ACHN (cell line): ENCODE measurements at regions not wholly inside any gene's neighbourhood (a gene's known extent, or its start where the extent isn't known, plus 50 kb on each side); places are given as distances from the start of the nearest gene placed in this dataset.
"Not testable (repeated sequence)": the region's sequence is repeated elsewhere in the genome, so short reads cannot be mapped to it uniquely, and the experiment has no call there.

ENCODE experiments used
- DNase-seq: peaks from one replicate; pipeline ENCODE4 v3.0.0-alpha.2; 2015
- in situ Hi-C: cut with HindIII; loops from 2 replicates; pipeline ENCODE4 v1.10.0; 2017; ENCODE audit warnings: low sequenced_read_pairs, low pct_ligation_motif_present, low pct_unique_long_range_greater_than_20kb

DNA sequence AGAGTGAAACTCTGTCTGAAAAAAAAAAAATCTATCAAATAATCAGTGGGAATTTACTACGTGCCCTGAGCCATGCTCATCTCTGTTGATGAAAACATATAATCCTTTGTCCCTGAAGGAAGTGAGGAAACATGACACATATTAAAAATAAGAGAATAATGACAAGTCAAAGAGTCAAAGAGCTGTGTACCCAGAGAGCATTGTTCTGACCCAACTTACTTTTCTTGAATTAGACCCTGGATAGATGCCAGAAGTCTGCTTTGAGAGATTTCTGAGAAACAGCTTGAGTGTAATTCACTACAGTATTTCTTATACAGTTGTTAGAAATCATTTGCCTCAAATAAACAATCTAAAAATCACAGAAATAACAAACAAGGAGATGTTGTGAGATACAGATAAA, 490.0 kb upstream of the PIK3R1 start:
- no peak for DNase-seq
- in situ Hi-C loops = no loop called here

DNA sequence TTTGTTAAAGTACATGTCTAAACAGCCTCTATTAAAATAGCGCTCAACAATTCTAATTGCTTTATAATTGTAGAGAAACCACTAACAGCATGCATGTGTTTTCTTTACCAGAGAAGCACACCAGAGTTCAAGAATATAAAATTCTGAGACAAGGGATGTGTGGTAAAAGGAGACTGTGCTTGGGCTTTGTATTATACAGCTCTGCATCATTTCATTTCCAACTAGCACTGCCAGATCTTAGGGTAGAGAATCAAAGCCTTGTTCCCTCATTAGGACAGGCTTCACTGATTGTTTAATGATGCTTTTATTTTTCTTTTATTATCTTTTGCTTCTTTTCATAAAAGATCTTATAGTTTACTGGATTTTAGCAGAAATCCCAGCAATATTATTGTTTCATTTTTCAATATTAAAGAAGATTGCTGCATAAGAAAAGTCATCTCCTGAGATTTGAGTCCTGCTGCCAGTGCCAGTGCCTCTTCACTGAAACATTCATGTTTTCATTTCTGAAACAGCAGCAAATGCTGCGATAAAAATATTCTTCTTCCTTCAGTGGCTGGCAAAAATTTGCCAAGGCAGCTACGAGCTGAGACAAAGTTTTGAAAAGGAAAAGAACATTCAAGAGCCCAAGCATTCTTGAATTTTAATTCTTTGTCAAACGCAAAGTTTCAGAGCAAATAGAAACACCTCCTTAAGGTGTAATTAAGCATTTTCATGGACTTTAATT, 491.0 kb upstream of the PIK3R1 start:
- in situ Hi-C loops = no loop called here
- no peak for DNase-seq

DNA sequence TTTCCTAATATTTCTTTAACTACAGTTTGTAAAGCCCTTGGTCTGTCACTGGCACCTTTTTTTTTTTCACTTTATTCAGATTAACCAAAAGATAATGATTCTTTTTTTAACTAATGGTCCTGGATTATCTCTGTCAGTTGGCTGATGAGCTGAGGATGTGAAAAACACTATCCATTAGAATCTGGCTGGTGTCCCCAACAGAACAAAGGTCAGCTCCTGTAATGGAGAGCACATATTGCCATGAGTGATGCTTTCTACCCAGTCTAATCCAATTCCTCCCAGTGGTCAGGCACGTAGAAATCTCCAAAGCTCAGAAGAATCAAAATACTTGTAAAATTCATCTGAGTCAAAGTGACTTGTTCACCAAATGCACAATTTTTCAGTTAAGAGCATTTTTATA, 491.7 kb upstream of the PIK3R1 start:
- in situ Hi-C loops = no loop called here

DNA sequence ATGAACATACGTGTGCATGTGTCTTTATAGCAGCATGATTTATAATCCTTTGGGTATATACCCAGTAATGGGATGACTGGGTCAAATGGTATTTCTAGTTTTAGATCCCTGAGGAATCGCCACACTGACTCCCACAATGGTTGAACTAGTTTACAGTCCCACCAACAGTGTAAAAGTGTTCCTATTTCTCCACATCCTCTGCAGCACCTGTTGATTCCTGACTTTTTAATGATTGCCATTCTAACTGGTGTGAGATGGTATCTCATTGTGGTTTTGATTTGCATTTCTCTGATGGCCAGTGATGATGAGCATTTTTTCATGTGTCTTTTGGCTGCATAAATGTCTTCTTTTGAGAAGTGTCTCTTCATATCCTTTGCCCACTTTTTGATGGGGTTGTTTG, 493.0 kb upstream of the PIK3R1 start:
- DNase-seq, in situ Hi-C loops: not testable (repeated sequence)

More for the DNA sequence above, 491.7 kb upstream of the PIK3R1 start:
- DNase-seq = no peak

DNA sequence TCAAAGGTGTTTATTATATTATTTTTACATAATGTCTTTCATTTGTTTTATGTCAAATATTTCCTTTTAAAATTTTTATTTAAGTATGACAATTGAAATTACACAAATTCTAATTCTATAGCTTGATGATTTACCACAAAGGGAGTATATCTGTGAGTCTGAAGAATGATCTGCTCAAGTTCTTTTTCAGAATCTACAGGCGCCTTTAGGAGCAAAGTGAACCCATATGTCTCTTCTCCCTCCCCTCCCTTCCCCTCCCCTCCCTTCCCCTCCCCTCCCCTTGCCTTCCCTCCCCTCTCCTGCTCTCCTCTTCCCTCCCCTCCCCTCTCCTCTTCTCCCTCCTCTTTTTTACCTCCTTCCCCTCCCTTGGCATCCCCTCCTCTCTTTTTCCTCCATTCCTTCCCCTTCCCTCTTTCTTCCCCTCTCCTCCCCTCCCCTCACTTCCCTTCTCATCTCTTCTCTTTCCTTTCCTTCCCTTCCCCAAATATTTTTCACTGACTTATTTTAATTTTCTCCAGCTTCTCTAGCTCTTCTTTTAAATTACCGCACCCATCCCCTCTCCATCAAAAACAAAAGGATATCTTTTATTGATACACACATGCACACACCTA, 495.3 kb upstream of the PIK3R1 start:
- in situ Hi-C loops = no loop called here
- DNase-seq = no peak

DNA sequence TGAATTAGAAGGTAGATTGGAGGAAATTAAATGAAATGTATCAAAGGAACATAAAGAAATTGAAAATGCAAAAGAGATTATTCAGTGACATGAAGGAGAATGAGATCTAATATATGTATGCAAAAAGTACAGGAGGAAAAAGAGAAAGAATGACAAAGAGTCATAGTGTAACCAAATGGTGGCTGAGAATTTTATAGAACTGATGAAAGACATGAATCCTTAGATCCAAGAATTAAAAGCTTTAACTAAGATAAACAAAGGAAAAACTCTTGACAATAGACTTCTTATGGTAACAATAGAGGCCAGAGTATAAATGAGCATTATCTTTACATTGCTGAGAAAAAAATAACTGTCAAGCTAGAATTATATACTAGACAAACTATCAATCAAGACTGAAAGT, 505.4 kb upstream of the CD180 start:
- in situ Hi-C loops = no loop called here
- no peak for DNase-seq

DNA sequence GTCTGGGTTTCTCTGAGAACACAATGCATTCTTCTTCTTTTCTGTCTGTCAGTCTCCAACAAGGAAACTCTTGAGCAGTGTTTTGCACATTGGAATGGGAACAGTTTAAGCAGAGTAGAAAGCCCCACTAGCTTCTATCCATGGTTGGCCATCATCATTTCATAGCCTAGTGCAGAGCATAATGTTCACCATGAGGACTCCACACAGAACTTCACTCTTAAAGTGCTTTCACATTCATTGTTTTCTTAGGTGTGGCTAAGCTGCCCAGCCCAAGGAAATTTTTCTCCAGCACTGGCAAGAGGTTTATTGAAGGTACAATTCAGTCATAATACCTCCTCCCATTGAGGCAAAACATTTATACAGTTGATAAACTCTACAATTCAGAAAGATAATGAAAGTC, 503.0 kb upstream of the CD180 start:
- no peak for DNase-seq
- in situ Hi-C loops = no loop called here

DNA sequence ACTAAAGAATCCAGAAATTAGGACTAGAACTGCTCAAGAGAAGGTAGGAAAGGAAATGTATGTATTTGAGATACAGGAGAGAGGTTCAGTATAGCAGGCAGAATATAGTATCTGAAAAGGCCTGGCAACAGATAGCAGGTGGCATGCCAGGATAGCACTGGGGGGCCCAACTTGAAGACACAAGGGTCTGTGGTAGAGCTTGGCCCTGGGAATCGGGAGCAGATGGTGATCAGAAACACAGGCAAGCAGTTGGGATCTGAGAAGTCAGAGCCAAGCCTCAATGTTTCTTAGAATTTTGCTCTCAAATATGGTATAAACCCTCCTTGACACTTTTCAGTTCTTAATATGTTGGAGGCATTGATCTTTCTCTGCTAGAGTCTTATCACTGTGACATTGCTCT, 499.8 kb upstream of the CD180 start:
- no peak for DNase-seq

DNA sequence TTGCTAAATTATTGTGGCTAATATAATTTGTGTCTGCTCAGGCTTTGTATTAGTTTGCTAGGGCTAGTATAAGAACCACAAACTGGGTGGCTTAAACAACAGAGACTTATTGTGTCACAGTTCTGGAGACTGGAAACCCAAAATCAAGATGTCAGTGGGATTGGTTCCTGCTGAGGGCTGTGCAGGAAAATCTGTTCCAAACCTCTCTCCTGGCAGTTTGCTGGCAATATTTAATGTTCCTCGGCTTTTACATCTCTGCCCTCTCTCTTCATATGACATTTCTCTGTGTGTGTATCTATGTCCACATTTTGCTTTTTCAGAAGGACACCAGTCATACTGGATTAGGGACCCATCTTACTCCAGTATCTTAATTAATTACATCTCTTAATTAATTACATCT, 498.8 kb upstream of the CD180 start:
- in situ Hi-C loops = no loop called here
- no peak for DNase-seq

More for the DNA sequence above, 499.8 kb upstream of the CD180 start:
- in situ Hi-C loops = no loop called here

DNA sequence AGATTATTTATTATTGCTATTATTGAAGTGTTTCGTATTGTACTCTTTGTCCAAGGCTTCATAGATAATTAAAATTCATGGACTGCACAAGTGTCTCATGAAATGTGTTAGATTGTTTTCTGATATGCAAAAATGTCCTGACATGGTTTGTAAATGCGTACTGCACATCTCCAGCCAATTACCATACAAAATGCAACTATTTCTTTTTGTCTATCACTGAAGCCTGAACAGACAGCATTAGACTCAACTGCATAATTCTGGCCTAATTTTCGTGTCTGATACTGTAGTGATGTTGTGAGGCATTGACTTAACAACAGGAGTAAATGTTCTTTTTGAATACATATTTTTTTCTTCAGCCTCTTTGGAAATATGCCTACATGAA, 498.2 kb upstream of the CD180 start:
- in situ Hi-C loops = no loop called here
- no peak for DNase-seq

DNA sequence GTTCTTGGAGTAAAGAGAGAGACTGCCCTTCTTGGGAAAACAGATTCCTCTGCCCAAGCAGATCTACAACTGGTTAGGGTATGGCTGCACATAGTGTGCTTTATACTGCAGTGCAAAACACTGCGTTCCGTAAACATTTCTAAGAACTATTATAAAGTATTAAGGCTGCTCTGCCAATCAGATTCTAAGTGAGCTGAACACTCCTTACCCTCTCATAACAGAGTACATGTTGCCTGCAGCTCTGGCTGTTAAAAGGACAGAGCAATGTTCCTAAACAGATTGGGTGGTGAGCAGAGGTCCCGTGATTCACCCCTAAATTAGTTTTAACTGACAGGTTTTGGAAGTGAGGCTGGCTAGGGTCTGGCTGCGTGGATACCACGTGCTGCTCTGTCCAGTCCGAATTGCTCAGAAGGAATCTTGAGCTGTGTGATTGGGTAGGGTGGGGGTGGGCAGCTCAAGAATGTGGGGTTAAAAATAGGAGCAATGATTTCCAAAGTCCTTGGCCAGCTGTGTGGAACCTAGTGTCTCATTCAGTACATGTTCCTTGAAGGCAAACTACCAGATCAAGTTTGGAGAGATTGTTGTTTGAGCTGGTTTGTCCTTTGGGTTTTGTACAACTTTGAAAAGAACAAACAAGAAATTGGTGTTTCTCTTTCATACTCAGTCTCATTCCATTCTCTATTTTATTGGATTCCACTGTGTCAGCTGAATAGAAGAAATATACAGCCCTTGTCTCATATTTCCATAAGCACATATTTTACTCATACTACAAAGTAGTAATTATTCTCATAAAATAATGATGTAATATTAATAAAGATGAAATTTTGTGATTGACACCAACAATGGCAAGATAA, 497.6 kb upstream of the CD180 start:
- in situ Hi-C loops = no loop called here
- DNase-seq = no peak

DNA sequence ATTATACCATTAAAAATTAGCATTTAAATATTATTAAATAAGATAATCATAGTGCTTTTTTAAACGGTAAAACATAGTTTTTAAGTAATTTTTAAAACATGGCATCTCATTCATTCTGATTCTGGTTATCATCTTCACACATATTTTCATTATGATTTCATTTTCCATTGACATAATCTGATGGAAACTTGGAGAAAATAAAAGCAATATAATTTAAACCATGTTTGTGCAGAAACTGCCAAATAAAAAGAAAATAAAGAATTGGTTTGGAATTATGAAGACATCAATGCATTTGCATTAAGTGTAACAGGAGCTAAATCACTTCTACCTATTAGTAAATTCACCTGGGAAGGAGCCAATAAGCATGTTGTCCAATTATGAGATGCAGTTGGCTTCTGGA, 490.1 kb upstream of the CD180 start:
- in situ Hi-C loops = no loop called here

DNA sequence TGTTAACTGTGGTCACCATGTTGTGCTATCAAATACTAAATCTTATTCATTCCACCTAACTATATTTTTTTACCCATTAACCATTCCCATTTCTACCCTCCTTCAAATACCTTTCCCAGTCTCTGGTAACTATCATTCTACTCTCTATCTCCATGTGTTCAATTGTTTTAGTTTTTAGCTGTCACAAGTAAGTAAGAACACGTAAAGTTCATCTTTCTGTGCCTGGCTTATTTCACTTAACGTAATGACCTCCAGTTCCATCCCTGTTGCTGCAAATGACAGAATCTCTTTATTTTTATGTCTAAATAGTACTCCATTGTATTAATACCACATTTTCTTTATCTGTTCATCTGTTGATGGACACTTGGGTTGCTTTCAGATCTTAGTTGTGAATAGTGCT, 485.1 kb upstream of the CD180 start:
- DNase-seq = no peak
- in situ Hi-C loops = no loop called here

More for the DNA sequence above, 490.1 kb upstream of the CD180 start:
- no peak for DNase-seq

DNA sequence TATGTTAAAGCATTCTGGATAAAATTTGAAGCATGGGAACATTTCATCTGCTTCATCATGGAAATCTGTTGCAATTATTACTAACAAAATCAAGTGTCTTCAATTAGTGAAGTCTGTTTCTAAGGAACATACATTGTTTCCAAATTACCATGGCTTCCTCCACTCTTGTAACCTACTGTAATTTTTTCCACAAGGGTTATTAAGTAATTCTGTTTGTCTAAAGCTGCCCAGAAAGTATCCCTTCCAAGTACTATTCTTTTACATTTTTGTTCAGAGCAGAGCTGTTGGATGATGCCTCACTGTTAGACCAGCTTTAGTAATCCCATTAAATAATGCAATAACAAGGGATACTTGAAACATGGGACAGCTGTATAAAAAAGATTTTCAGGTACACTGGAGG, 483.5 kb upstream of the CD180 start:
- DNase-seq = no peak
- in situ Hi-C loops = no loop called here

DNA sequence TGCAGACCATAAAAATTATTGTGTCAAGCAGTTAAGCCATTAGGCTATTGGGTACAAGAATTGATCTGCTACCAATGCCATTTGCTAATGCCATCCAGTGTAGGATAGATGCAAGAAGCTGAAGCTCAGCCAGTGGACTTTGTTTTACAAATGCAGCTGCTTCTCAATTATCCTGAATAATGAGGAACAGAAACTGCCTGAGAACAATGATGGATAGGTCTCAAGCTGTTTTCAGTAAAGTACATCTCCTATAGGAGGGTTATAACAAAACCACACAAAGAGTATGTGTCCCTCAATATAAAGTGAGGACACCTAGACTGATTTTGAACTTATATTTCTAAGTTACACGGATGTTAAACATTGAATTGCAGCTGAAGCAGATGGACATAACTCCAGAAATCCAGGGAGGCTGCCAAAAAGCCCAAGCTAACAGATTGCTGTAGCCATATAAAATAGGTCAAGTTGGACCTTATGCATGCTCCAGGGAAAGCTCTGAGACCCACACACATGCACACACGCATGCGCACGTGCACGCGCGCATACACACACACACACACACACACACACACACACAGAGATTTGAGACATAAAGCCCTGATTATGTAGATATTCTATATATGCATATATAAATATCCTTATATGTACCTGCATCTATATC, 482.7 kb upstream of the CD180 start:
- in situ Hi-C loops = no loop called here
- DNase-seq = no peak

DNA sequence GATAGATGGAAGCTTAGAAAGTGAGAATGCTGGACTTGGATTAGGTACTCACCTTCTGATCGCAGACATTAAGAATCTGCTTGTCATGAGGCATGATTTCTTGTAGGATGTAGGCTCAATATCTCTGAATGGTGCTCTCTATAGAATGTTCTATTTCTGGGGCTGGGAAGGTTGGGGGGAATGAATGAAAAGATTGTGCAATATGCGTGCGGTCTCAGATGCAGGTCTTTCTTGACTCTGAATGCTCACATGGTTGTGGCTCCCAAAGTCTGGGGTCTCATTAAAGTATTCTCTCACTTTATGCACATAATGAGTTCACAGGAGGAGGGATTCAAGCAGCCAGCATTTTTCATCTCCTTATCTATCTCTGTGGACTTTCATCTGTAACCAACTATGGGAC, 482.0 kb upstream of the CD180 start:
- in situ Hi-C loops = no loop called here
- no peak for DNase-seq

DNA sequence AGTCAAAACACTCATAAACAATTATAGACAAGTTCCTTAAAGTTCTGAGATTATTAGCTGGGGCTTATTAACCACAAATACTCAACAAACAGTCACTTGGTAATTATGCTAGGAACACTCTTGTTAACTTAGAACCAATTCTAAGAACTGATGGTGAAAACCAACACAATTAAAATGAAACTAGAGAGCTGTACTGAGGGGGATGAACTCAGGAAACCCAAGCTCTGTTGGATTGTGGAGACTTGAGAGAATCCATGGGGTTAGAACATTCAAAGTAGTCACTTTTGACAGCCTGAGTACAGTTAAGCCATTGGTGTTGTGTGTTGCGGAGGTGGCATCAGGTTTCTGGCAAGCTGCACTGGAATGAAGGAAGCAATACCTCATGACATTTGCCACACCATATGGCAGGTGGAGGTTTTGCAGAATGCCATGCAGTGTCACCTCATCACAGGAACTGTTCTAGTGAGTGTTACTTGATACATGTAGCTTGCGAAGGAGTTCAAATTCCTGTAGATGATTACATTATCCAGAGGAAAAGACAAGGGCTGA, 480.9 kb upstream of the CD180 start:
- DNase-seq = no peak
- in situ Hi-C loops = no loop called here

DNA sequence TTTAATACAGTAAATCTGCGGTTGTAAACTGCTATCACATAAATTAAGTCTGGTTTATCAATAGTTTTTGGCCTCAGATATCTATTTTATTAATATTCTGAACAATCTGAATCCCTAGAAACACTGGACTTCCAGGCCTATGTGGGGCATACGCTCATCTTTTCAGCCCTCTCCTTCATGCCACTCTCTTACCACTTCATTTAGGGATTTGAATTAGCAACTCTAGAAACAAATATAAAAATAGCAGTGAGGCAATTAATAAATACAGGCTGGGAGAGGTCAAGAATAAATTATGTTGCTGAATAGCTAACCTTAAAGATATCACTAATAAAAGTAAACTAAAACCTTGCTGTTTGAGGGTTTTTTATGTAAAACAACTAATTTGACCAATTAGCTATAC, 480.3 kb upstream of the CD180 start:
- DNase-seq = no peak
- in situ Hi-C loops = no loop called here

DNA sequence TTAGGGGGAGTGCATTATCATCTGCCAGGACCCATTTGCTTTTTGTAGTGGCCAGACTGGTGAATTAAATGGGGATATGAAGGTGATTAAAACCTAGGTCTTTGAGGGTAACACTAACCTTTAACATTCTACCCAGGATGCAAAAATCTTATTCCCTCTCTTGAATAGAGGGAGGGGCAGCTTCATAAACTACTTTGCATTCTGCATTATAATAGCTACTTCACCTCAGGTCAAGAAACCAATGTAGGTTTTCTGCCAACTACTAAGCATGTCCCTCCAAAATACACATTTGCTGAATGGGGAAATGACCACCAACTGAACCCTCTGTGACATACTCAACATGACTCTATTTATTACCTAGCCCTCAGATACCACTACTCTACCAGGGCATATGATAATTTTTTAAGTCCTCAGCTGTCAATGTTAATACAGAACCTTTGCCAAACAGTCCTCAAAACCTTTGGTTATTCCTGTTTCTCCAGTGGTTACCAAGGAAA, 477.6 kb upstream of the CD180 start:
- DNase-seq = no peak
- in situ Hi-C loops = no loop called here
